ENCODE measurements at regions not wholly inside any gene's neighbourhood (a gene's known extent, or its start where the extent isn't known, plus 50 kb on each side); places are given as distances from the start of the nearest gene placed in this dataset.

DNA sequence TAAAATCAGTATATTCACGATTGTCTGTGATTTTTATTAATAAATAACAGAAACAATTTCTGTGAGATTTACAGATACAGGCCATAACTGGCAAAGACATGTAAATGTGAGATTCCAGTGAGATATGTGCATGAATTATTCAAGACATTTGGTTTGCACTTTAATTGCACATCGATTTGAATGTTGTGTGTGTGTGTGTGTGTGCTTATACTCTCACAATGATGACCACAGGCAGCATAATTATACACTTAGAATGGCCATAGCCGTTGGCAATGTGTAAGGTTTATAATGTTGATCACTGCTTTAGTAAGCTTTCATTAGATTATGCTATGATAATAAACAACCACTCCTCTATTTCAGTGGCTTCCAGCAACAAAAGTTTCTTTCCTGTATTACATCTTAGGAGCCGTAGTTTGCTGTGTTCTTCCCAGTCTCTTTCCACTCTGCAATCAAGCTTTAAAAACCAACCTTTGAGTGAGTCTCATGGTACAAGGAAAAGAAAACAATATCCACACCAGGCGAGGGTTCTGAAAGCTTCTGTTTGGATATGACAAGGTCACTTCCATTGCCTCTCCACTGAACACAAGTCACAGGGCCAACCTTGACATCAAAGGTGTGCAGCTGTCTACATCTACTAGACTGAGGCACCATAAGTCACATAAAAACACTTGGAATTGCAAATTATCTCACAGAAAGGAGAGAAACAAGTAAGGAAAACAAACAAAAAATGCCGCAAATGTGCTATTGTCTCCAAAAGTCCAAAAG, 897.7 kb downstream of the RAB28 start:
- ChIA-PET CTCF (no interaction called here), POLR2A (ENCODE audit: unreplicated experiment) (no interaction called here)
- no peaks in the 10 kb centered on the region for H3F3A ChIP-seq (ENCODE audit: insufficient read depth, low read depth)
- no peaks in the 10 kb centered on the region for H3K4me1 ChIP-seq (replicated peaks; ENCODE audit: insufficient read depth)
- H3K79me2 ChIP-seq (ENCODE audit: low read depth) = no peaks in the 10 kb centered on the region
- H3K9me3 ChIP-seq (ENCODE audit: insufficient read depth, low read depth) = no peaks in the 10 kb centered on the region
- intact Hi-C loops (cut with micrococcal nuclease; ENCODE audit: unreplicated experiment) = no loop called here
- H3K9me2 ChIP-seq (ENCODE audit: insufficient read depth) = no peaks in the 10 kb centered on the region
- no peak overlapping the region for H3K4me3 ChIP-seq
- no peak overlapping the region for H3K27ac ChIP-seq
- H3K4me2 ChIP-seq = no peak overlapping the region
- DNase-seq = no peak
- no peaks in the 10 kb centered on the region for H4K20me1 ChIP-seq (ENCODE audit: insufficient read depth)
- TF ChIP-seq EZH2 (IDR thresholded peaks at IDR 0.05; ENCODE audit: low read depth) = no peak
- TF ChIP-seq, protein P1, sequence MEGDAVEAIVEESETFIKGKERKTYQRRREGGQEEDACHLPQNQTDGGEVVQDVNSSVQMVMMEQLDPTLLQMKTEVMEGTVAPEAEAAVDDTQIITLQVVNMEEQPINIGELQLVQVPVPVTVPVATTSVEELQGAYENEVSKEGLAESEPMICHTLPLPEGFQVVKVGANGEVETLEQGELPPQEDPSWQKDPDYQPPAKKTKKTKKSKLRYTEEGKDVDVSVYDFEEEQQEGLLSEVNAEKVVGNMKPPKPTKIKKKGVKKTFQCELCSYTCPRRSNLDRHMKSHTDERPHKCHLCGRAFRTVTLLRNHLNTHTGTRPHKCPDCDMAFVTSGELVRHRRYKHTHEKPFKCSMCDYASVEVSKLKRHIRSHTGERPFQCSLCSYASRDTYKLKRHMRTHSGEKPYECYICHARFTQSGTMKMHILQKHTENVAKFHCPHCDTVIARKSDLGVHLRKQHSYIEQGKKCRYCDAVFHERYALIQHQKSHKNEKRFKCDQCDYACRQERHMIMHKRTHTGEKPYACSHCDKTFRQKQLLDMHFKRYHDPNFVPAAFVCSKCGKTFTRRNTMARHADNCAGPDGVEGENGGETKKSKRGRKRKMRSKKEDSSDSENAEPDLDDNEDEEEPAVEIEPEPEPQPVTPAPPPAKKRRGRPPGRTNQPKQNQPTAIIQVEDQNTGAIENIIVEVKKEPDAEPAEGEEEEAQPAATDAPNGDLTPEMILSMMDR (conservative IDR thresholded peaks at IDR 0.05) = no peak
- H2AFZ ChIP-seq = no peak overlapping the region
- no TSS peak for BruUV-seq (replicated peaks)
- no peaks in the 10 kb centered on the region for H3K36me3 ChIP-seq (ENCODE audit: low read depth)
- H3K27me3 ChIP-seq (ENCODE audit: insufficient read depth, low read depth) = no peaks in the 10 kb centered on the region

DNA sequence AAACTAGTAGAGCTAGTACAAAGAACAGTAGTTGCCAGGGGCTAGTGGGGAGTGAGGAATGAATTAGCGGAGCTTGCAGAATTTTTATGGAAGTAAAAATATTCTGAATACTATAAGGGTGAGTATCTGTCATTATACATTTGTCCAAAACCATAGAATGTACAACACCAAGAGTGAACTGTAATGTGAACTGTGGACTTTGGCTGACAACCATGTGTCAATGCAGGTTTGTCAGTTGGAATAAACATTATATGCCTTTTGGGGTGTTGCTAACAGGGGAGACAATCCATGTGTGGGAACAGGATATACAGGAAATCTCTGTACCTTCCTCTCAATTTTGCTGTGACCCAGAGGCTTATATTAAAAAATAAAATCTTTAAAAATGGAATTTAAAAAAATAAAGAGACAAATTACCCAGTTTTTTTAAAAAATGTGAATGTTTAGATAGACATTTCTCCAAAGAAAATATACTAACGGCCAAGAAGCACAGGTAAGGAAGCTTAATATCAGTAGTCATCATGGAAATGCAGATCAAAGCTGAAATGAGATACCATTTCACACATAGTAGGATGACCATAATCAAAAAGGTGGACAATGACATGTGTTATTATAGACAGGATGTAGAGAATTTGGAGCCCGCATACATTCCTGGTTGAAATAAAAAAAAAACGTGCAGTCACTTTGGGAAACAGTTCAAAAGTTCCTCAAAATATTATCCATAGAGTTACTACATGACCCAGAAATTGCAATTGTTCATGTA, 899.8 kb downstream of the RAB28 start:
- CTCF ChIA-PET = no interaction called here
- Histone ChIP-seq H3K36me3 (ENCODE audit: low read depth) (no peaks in the 10 kb centered on the region), H3K4me3 (no peak overlapping the region), H3K9me3 (ENCODE audit: insufficient read depth, low read depth) (no peaks in the 10 kb centered on the region), H4K20me1 (ENCODE audit: insufficient read depth) (no peaks in the 10 kb centered on the region), H3K27me3 (ENCODE audit: insufficient read depth, low read depth) (no peaks in the 10 kb centered on the region), H3K79me2 (ENCODE audit: low read depth) (no peaks in the 10 kb centered on the region), H2AFZ (no peak overlapping the region), H3K4me1 (replicated peaks; ENCODE audit: insufficient read depth) (no peaks in the 10 kb centered on the region), H3K9me2 (ENCODE audit: insufficient read depth) (no peaks in the 10 kb centered on the region), H3F3A (ENCODE audit: insufficient read depth, low read depth) (no peaks in the 10 kb centered on the region), H3K4me2 (no peak overlapping the region), H3K27ac (no peak overlapping the region)
- BruUV-seq (replicated peaks) = no TSS peak
- intact Hi-C loops (cut with micrococcal nuclease; ENCODE audit: unreplicated experiment) = no loop called here
- TF ChIP-seq EZH2 (IDR thresholded peaks at IDR 0.05; ENCODE audit: low read depth) = no peak
- TF ChIP-seq, protein P1 (conservative IDR thresholded peaks at IDR 0.05) = no peak
- no peak for DNase-seq
- POLR2A ChIA-PET (ENCODE audit: unreplicated experiment) = no interaction called here

DNA sequence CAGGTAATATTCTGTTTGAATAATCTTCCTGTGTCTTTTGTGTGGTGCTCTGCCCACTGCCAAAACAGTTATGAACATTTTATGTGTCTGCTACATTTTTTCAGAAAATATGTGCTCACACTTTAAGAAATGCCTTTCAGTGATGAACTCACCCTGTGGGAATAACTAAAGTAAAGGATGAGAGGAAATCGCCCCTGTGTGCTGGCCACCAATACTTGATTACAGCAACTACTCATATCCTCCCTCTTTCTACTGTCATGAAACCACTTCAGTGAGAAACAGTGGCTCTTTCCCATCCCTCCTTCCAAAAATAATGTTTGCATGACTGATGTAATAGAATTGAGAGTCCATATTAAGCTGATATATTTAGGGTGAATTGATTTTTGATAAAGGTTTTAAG, 900.9 kb downstream of the RAB28 start:
- H3K4me2 ChIP-seq = no peak overlapping the region
- H3K9me3 ChIP-seq (ENCODE audit: insufficient read depth, low read depth) = no peaks in the 10 kb centered on the region
- no TSS peak for BruUV-seq (replicated peaks)
- H3K4me3 ChIP-seq = no peak overlapping the region
- H2AFZ ChIP-seq = no peak overlapping the region
- POLR2A ChIA-PET (ENCODE audit: unreplicated experiment) = no interaction called here
- TF ChIP-seq, protein P1 (conservative IDR thresholded peaks at IDR 0.05) = no peak
- TF ChIP-seq EZH2 (IDR thresholded peaks at IDR 0.05; ENCODE audit: low read depth) = no peak
- CTCF ChIA-PET = no interaction called here
- H3K36me3 ChIP-seq (ENCODE audit: low read depth) = no peaks in the 10 kb centered on the region
- no peaks in the 10 kb centered on the region for H3F3A ChIP-seq (ENCODE audit: insufficient read depth, low read depth)
- no peaks in the 10 kb centered on the region for H3K9me2 ChIP-seq (ENCODE audit: insufficient read depth)
- no peak overlapping the region for H3K27ac ChIP-seq
- no peaks in the 10 kb centered on the region for H3K4me1 ChIP-seq (replicated peaks; ENCODE audit: insufficient read depth)
- H4K20me1 ChIP-seq (ENCODE audit: insufficient read depth) = no peaks in the 10 kb centered on the region
- no peaks in the 10 kb centered on the region for H3K27me3 ChIP-seq (ENCODE audit: insufficient read depth, low read depth)
- intact Hi-C loops (cut with micrococcal nuclease; ENCODE audit: unreplicated experiment) = no loop called here
- no peak for DNase-seq
- H3K79me2 ChIP-seq (ENCODE audit: low read depth) = no peaks in the 10 kb centered on the region

Measured in PC-9 (cell line).